ENCODE measurements at regions not wholly inside any gene's neighbourhood (a gene's known extent, or its start where the extent isn't known, plus 50 kb on each side); places are given as distances from the start of the nearest gene placed in this dataset.
A peak's percentile ranks its signal among the peaks of the same experiment; 100 is the strongest.

DNA sequence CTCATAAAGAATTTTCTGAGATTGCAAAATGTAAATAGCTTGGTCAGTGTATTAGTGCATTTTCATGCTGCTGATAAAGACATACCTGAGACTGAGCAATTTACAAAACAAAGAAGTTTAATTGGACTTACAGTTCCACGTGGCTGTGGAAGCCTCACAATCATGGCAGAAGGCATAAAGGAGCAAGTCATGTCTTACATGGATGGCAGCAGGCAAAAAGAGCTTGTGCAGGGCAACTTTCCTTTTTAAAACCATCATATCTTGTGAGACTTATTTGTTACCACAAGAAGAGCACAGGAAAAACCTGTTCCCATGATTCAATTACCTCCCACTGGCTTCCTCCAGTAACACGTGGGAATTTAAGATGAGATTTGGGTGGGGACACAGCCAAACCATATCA, 112.7 kb upstream of the HDDC2 start:
- in situ Hi-C loops (cut with HindIII; ENCODE audit: low sequenced_read_pairs), result no loop called here
- DNase-seq (ENCODE audit: low read depth, low spot score), result no peak
- TF ChIP-seq, protein P1, sequence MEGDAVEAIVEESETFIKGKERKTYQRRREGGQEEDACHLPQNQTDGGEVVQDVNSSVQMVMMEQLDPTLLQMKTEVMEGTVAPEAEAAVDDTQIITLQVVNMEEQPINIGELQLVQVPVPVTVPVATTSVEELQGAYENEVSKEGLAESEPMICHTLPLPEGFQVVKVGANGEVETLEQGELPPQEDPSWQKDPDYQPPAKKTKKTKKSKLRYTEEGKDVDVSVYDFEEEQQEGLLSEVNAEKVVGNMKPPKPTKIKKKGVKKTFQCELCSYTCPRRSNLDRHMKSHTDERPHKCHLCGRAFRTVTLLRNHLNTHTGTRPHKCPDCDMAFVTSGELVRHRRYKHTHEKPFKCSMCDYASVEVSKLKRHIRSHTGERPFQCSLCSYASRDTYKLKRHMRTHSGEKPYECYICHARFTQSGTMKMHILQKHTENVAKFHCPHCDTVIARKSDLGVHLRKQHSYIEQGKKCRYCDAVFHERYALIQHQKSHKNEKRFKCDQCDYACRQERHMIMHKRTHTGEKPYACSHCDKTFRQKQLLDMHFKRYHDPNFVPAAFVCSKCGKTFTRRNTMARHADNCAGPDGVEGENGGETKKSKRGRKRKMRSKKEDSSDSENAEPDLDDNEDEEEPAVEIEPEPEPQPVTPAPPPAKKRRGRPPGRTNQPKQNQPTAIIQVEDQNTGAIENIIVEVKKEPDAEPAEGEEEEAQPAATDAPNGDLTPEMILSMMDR (IDR thresholded peaks at IDR 0.05; ENCODE audit: low read depth, low read length), result no peak
- no peak overlapping the region for H3K4me3 ChIP-seq (ENCODE audit: low read depth, low read length)

DNA sequence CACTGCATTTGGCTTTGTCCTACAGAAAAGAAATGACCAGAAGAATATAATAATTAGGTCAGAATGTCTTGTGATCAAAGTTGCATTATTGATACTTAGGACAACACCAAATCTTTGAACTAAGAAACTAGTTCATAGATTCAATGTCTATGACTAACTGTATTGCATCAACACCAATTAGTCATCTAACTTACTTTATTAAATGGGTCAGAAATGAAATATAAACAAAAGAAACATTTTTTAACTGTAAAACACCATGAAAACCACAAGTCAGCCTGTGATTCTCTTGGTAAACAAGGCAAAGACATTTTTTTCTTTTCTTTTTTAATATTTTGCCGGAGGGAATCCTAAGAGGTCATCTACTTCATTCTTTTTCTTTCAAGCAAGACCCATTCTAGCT, 114.1 kb upstream of the HDDC2 start:
- in situ Hi-C loops (cut with HindIII; ENCODE audit: low sequenced_read_pairs), result no loop called here
- TF ChIP-seq, protein P1 (IDR thresholded peaks at IDR 0.05; ENCODE audit: low read depth, low read length), result no peak
- no peak overlapping the region for H3K4me3 ChIP-seq (ENCODE audit: low read depth, low read length)
- DNase-seq (ENCODE audit: low read depth, low spot score), result no peak

DNA sequence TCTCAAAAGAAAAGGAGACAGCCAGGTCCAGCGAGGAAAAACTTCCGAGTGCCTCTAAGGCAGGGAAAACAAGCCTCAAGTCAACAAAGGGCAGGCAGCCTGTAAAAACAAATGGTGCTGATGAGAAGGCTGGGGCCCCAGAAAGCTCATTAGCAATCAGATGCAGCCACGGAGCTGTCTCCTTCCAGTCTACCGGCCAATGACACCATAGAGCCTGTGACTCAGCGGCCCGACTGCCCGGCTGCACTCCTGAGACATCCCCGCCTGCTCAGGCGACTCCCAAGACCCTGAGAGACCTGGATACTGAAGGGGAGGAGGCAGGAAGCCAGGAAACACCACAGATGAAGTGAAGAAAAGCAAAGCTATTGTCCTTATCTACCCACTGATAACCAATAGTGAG, 120.1 kb upstream of the HDDC2 start:
- in situ Hi-C loops (cut with HindIII; ENCODE audit: low sequenced_read_pairs), result no loop called here
- peak; percentile 47 for DNase-seq (ENCODE audit: low read depth, low spot score)
- no peak overlapping the region for H3K4me3 ChIP-seq (ENCODE audit: low read depth, low read length)
- TF ChIP-seq, protein P1 (IDR thresholded peaks at IDR 0.05; ENCODE audit: low read depth, low read length), result no peak

DNA sequence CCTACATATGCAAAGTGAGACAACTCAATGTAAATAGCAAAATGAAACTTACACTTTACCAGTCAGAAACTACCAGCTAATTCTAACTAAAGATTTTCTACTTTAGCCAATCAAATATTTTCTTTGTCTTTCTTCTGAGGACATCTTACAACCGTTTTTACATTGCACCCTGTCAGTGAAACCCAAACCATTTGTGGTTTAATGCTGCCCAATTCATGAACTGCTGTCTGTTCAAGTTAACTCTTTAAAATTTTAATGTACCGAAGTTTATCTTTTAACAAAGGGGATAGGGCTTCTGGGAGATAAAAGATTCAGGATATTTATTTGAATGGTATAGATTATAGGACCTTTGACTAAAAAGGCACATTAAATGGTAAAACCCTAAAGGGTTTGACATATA, 121.3 kb upstream of the HDDC2 start:
- TF ChIP-seq, protein P1 (IDR thresholded peaks at IDR 0.05; ENCODE audit: low read depth, low read length), result no peak
- in situ Hi-C loops (cut with HindIII; ENCODE audit: low sequenced_read_pairs), result no loop called here
- H3K4me3 ChIP-seq (ENCODE audit: low read depth, low read length), result no peak overlapping the region
- no peak for DNase-seq (ENCODE audit: low read depth, low spot score)

DNA sequence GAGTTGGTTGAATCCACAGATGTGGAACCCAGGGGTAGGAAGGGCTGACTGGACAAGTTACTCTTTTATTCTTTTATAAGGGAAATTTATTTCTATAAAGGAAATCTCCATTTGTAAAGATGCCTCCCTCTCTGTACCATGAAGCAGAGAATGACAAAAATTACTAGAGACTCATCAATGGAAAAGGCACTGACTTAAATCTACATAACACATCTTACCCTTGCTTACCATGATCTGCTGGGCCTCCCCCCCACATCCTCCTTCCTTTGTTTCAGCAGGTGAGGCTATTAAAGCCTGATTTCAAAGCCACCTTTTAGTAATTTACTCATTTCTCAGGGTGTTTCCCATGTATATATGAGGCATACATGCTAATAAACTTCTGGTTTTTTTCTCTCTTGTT, 130.2 kb upstream of the HDDC2 start:
- in situ Hi-C loops (cut with HindIII; ENCODE audit: low sequenced_read_pairs), result no loop called here
- TF ChIP-seq, protein P1 (IDR thresholded peaks at IDR 0.05; ENCODE audit: low read depth, low read length), result no peak
- no peak for DNase-seq (ENCODE audit: low read depth, low spot score)
- no peak overlapping the region for H3K4me3 ChIP-seq (ENCODE audit: low read depth, low read length)

DNA sequence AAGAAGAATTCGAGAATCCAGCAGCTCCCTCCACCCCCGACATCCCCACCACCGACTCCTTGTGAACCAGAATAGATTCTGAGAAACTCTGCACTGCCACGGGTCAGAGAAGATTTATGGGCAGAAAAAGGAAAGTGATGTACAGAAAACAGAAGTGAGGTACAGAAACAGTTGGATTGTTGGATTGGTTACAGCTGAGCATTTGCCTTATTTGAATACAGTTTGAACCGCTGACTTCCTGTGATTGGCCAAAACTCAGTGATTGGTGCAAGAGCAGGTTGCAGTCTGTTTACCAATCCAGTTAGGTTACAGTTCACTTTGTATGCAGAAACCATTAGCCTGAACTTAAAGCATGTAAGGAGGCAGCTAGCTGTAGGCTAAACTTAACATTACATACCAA, 131.2 kb upstream of the HDDC2 start:
- H3K4me3 ChIP-seq (ENCODE audit: low read depth, low read length), result no peak overlapping the region
- DNase-seq (ENCODE audit: low read depth, low spot score), result no peak
- TF ChIP-seq, protein P1 (IDR thresholded peaks at IDR 0.05; ENCODE audit: low read depth, low read length), result no peak
- in situ Hi-C loops (cut with HindIII; ENCODE audit: low sequenced_read_pairs), result no loop called here

DNA sequence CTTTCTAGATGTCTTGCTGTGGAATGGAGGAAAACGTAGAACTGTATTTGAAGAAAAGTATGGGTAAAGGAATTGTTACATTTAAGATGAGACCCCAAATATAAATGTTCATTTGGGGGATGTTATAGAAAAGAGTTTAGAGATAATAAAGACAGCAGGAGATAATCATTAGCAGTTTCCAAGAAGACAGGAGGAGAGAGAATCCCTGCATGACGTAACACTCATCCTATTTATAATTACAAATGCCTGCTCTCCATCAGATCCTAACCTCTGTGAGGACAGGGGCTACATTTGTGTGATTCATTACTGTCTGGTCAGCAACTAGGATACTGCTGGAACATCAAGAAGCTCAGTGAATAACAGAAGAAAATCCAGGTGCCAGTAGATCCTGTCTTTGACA, 133.0 kb upstream of the HDDC2 start:
- TF ChIP-seq, protein P1 (IDR thresholded peaks at IDR 0.05; ENCODE audit: low read depth, low read length), result no peak
- no peak overlapping the region for H3K4me3 ChIP-seq (ENCODE audit: low read depth, low read length)
- in situ Hi-C loops (cut with HindIII; ENCODE audit: low sequenced_read_pairs), result no loop called here
- DNase-seq (ENCODE audit: low read depth, low spot score), result no peak
